Epithelial cell of proximal tubule (primary cell): ENCODE measurements at regions not wholly inside any gene's neighbourhood (a gene's known extent, or its start where the extent isn't known, plus 50 kb on each side); places are given as distances from the start of the nearest gene placed in this dataset.

Source experiments
- DNase-seq: peaks from one replicate; pipeline ENCODE4 v3.0.0-alpha.2; 2011; ENCODE audit warnings: low read depth
- H3K4me3 ChIP-seq: 2 replicates; pipeline ENCODE4 v1.5.1; 2011; ENCODE audit warnings: low read depth, mild to moderate bottlenecking, low read length
- TF ChIP-seq, protein P1 (sequence below): conservative IDR thresholded peaks from 2 replicates; pipeline ENCODE4 v1.5.1; 2012; ENCODE audit warnings: low read depth, mild to moderate bottlenecking, low read length

DNA sequence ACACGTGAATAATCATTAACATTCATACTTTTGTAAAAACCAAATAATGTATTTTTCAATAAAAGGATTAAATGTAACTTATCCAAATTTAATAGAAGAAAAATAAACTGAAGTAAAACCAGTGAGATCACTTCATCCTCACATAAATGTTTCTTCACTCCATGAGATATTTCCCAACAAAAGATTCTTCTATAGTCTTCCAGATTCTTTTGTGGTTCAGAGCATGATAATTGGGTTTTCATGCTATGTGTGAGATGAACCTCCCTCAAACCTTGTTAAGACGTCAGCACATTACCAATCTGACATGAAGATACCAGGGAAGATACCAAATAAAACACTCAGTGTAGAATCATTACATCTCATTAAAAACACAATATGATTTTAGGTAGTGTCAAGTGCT is 62.9 kb upstream of the OXGR1 start:
- no peak overlapping the region for H3K4me3 ChIP-seq
- DNase-seq = no peak
- TF ChIP-seq, protein P1, sequence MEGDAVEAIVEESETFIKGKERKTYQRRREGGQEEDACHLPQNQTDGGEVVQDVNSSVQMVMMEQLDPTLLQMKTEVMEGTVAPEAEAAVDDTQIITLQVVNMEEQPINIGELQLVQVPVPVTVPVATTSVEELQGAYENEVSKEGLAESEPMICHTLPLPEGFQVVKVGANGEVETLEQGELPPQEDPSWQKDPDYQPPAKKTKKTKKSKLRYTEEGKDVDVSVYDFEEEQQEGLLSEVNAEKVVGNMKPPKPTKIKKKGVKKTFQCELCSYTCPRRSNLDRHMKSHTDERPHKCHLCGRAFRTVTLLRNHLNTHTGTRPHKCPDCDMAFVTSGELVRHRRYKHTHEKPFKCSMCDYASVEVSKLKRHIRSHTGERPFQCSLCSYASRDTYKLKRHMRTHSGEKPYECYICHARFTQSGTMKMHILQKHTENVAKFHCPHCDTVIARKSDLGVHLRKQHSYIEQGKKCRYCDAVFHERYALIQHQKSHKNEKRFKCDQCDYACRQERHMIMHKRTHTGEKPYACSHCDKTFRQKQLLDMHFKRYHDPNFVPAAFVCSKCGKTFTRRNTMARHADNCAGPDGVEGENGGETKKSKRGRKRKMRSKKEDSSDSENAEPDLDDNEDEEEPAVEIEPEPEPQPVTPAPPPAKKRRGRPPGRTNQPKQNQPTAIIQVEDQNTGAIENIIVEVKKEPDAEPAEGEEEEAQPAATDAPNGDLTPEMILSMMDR = no peak

DNA sequence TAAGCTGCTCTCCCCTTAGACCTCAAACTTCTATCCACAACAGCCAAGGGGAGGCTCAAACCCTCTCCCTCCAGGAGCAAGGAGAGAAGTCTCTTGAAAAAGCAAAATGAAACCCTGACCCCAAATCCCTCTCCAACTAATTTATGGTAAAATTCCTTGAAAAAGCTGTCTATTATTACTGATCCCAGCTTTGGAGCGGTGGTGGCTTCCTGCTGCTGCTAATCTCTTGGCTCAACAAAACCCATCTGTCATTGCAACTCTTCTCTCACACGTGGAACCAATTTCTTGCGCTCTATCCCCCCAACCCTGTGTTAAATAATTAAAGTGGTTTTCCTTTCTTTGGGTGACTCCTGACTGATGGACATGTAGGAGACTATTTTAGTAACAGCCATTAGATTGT is 64.1 kb upstream of the OXGR1 start:
- no peak for DNase-seq
- no peak overlapping the region for H3K4me3 ChIP-seq
- TF ChIP-seq, protein P1 = no peak

DNA sequence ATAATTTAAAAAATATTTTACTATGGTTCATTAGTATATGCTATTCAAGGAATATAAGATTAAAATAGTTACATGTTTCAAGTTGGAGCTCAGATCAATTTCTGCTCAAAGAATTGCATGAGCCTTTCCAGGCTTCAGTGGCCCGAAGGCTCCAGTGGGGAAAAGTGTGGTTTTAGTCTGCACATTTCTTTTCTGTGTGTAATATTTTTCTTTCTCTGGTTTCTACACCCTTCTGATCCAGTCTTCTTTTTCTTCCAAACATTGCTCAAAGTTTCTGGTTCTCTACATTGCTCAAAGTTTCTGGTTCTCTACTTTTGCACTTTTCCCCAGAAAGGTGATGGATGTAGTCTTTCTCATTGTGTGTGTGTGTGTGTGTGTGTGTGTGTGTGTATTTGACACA is 64.7 kb upstream of the OXGR1 start:
- TF ChIP-seq, protein P1 = no peak
- DNase-seq = no peak
- no peak overlapping the region for H3K4me3 ChIP-seq

DNA sequence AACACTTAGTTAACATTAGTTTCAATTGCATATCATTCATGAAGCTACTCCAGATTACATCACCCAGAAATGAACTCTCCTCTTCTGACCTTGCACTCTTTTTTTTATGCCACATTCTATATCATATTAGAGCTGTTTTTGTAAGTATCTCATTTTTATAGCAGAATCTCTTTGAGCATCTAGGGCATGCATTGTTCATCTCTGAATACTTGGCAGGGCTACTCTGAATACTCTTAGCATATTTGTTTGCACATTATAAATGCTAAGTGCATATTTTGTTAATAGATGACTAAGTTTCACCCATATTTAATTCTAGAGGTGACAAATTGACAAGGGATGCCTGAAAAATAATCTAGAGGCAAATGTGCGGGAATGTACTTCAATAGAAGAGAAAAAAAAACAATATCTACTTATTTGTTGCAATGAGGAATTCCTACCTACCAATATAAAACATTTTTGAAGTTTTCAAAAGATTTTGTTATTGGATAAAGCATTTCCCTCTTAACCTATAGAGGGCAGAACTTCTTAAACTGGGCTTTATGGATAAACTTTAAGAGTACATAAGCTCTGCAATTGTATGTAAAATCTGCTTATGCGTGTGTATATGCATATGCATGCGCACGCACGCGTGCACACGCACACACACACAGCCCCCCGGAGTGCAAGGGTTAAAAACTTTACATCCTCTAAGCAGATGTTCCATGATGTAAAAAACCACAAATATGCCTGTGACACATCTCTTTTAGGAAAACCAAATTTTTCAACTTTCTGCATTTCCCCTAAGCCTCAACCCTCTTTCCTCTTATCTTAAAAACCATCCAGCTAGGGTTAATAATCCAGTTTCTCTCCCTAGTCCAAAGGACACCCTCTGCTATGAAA is 73.0 kb upstream of the OXGR1 start:
- H3K4me3 ChIP-seq = no peak overlapping the region
- TF ChIP-seq, protein P1 = no peak
- no peak for DNase-seq

DNA sequence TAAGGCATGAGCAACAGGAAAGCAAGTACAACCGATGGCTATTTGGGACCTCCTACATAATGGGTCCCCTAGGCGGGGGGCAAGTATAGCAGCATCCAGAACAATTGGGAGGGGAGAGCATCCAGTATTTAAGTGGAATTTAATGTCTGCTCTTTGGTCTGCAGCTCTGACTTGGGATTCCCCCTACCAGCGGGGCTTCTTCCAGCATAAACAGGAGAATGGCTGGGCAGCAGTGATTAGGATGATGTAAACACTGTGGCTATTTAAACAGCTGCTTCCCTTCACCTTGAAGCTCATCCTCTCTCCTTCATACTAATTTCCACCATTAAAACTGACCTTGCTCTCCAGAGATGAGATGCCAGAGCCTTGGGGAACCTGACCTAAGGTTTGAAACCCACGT is 73.9 kb upstream of the OXGR1 start:
- DNase-seq = no peak
- TF ChIP-seq, protein P1 = no peak
- H3K4me3 ChIP-seq = no peak overlapping the region

DNA sequence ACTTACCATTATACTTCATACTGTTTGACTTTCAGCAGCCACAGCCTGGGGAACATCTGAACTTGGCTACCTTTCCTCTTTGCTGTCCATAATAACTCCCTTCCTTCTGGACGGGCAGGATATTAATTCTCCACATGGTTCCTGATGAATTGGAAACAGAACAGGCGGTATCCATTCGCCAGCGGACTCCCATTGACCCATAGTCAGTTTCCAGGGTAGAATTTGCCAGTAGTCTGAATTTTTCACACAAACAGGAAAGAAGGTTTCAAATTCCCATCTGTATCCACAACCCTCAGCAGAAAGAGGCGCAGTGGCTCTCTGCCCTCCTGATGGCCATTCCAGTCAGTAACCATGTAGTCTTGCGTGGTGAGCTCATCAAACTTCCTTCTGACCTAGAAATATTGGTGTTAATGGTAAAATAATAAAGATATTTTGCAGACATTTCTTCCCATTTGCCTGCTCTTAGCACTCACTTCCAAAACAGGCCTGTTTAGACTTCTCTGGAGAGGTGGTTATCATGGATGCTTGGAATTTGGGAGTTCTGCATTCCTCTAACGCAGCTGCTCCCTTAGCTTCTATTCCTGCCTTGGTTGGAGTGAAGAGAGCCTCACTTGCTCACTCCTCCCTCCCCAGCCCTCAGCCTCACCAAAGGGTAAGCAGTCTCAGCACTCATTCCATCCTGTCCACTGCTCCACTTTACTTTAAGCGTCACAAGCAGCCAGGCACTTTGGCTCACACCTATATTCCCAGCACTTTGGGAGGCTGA is 75.0 kb upstream of the OXGR1 start:
- TF ChIP-seq, protein P1 = no peak
- H3K4me3 ChIP-seq = no peak overlapping the region
- no peak for DNase-seq

DNA sequence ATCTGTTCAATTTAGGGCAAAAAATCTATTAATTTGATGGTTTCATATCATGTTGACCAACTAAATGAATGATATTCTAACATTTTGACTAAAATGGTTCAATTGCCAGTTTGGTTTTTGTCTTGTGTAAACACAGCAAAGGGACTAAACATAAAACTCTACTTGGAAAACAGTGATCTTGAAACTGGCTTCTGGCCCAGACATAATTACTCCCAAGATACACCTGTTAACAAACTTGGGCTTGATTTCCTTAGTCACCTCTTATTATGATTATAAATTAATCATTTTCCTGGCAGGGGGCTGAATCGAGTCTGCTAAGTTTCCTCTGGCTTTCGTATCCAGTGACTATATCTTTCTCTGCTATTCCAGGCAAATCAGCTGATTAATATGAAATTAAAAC is 78.0 kb upstream of the OXGR1 start:
- TF ChIP-seq, protein P1 = no peak
- DNase-seq = no peak
- H3K4me3 ChIP-seq = no peak overlapping the region
